ENCODE measurements at regions not wholly inside any gene's neighbourhood (a gene's known extent, or its start where the extent isn't known, plus 50 kb on each side); places are given as distances from the start of the nearest gene placed in this dataset.
"Not testable (repeated sequence)": the region's sequence is repeated elsewhere in the genome, so short reads cannot be mapped to it uniquely, and the experiment has no call there.

GRCh38 chr16:33655756-33656155 lies 196.3 kb downstream of the TP53TG3F start:
- H3K27ac Mint-ChIP-seq (ENCODE audit: low read depth); H3K4me1 Mint-ChIP-seq; DNase-seq (ENCODE audit: low spot score in 2 of 2); H3K27me3 Mint-ChIP-seq; H3K36me3 Mint-ChIP-seq (ENCODE audit: insufficient read depth); H3K9me3 Mint-ChIP-seq; ATAC-seq (replicated peaks; ENCODE audit: extremely low read depth, poor library complexity, severe bottlenecking); H3K4me3 Mint-ChIP-seq: not testable (repeated sequence)

- not testable (repeated sequence) for H3K4me3 Mint-ChIP-seq; H3K36me3 Mint-ChIP-seq (ENCODE audit: insufficient read depth); H3K4me1 Mint-ChIP-seq; H3K9me3 Mint-ChIP-seq; DNase-seq (ENCODE audit: low spot score in 2 of 2); H3K27ac Mint-ChIP-seq (ENCODE audit: low read depth); H3K27me3 Mint-ChIP-seq
- ATAC-seq (replicated peaks; ENCODE audit: extremely low read depth, poor library complexity, severe bottlenecking) = peak; percentile 67
Observed at GRCh38 chr16:33656394-33656793, 197.0 kb downstream of the TP53TG3F start.

- not testable (repeated sequence) for ATAC-seq (replicated peaks; ENCODE audit: extremely low read depth, poor library complexity, severe bottlenecking); H3K36me3 Mint-ChIP-seq (ENCODE audit: insufficient read depth); H3K27me3 Mint-ChIP-seq; H3K4me3 Mint-ChIP-seq; H3K9me3 Mint-ChIP-seq; H3K4me1 Mint-ChIP-seq; DNase-seq (ENCODE audit: low spot score in 2 of 2); H3K27ac Mint-ChIP-seq (ENCODE audit: low read depth)
Observed at GRCh38 chr16:33657717-33658116, 198.3 kb downstream of the TP53TG3F start.

GRCh38 chr16:33680791-33681190 lies 221.4 kb downstream of the TP53TG3F start:
- H3K4me3 Mint-ChIP-seq; H3K36me3 Mint-ChIP-seq (ENCODE audit: insufficient read depth); H3K27ac Mint-ChIP-seq (ENCODE audit: low read depth); H3K27me3 Mint-ChIP-seq; ATAC-seq (replicated peaks; ENCODE audit: extremely low read depth, poor library complexity, severe bottlenecking); H3K4me1 Mint-ChIP-seq; H3K9me3 Mint-ChIP-seq; DNase-seq (ENCODE audit: low spot score in 2 of 2): not testable (repeated sequence)

GRCh38 chr16:33700320-33700719 lies 240.9 kb downstream of the TP53TG3F start:
- H3K27ac Mint-ChIP-seq (ENCODE audit: low read depth); ATAC-seq (replicated peaks; ENCODE audit: extremely low read depth, poor library complexity, severe bottlenecking); H3K4me1 Mint-ChIP-seq; H3K27me3 Mint-ChIP-seq; H3K4me3 Mint-ChIP-seq; DNase-seq (ENCODE audit: low spot score in 2 of 2); H3K36me3 Mint-ChIP-seq (ENCODE audit: insufficient read depth); H3K9me3 Mint-ChIP-seq: not testable (repeated sequence)

- not testable (repeated sequence) for H3K4me1 Mint-ChIP-seq; H3K27me3 Mint-ChIP-seq; DNase-seq (ENCODE audit: low spot score in 2 of 2); H3K27ac Mint-ChIP-seq (ENCODE audit: low read depth); H3K4me3 Mint-ChIP-seq; H3K36me3 Mint-ChIP-seq (ENCODE audit: insufficient read depth); H3K9me3 Mint-ChIP-seq; ATAC-seq (replicated peaks; ENCODE audit: extremely low read depth, poor library complexity, severe bottlenecking)
Observed at GRCh38 chr16:33706845-33707590, 247.6 kb downstream of the TP53TG3F start.

GRCh38 chr16:33707591-33707934 lies 248.2 kb downstream of the TP53TG3F start:
- H3K9me3 Mint-ChIP-seq; H3K36me3 Mint-ChIP-seq (ENCODE audit: insufficient read depth); H3K27me3 Mint-ChIP-seq; H3K27ac Mint-ChIP-seq (ENCODE audit: low read depth); DNase-seq (ENCODE audit: low spot score in 2 of 2); H3K4me1 Mint-ChIP-seq; ATAC-seq (replicated peaks; ENCODE audit: extremely low read depth, poor library complexity, severe bottlenecking); H3K4me3 Mint-ChIP-seq: not testable (repeated sequence)

GRCh38 chr16:33709856-33710695 lies 250.7 kb downstream of the TP53TG3F start:
- H3K9me3 Mint-ChIP-seq; ATAC-seq (replicated peaks; ENCODE audit: extremely low read depth, poor library complexity, severe bottlenecking); H3K4me1 Mint-ChIP-seq; H3K27me3 Mint-ChIP-seq; DNase-seq (ENCODE audit: low spot score in 2 of 2); H3K4me3 Mint-ChIP-seq; H3K27ac Mint-ChIP-seq (ENCODE audit: low read depth); H3K36me3 Mint-ChIP-seq (ENCODE audit: insufficient read depth): not testable (repeated sequence)

GRCh38 chr16:33710696-33711087 lies 251.3 kb downstream of the TP53TG3F start:
- not testable (repeated sequence) for H3K4me3 Mint-ChIP-seq; DNase-seq (ENCODE audit: low spot score in 2 of 2); H3K27me3 Mint-ChIP-seq; ATAC-seq (replicated peaks; ENCODE audit: extremely low read depth, poor library complexity, severe bottlenecking); H3K36me3 Mint-ChIP-seq (ENCODE audit: insufficient read depth); H3K27ac Mint-ChIP-seq (ENCODE audit: low read depth); H3K9me3 Mint-ChIP-seq; H3K4me1 Mint-ChIP-seq

GRCh38 chr16:33711616-33712015 lies 252.2 kb downstream of the TP53TG3F start:
- not testable (repeated sequence) for H3K4me1 Mint-ChIP-seq; H3K9me3 Mint-ChIP-seq; H3K36me3 Mint-ChIP-seq (ENCODE audit: insufficient read depth); H3K4me3 Mint-ChIP-seq; H3K27ac Mint-ChIP-seq (ENCODE audit: low read depth); H3K27me3 Mint-ChIP-seq; ATAC-seq (replicated peaks; ENCODE audit: extremely low read depth, poor library complexity, severe bottlenecking); DNase-seq (ENCODE audit: low spot score in 2 of 2)

GRCh38 chr16:33712308-33712707 lies 252.9 kb downstream of the TP53TG3F start:
- H3K36me3 Mint-ChIP-seq (ENCODE audit: insufficient read depth); ATAC-seq (replicated peaks; ENCODE audit: extremely low read depth, poor library complexity, severe bottlenecking); H3K4me1 Mint-ChIP-seq; H3K9me3 Mint-ChIP-seq; H3K27ac Mint-ChIP-seq (ENCODE audit: low read depth); DNase-seq (ENCODE audit: low spot score in 2 of 2); H3K4me3 Mint-ChIP-seq; H3K27me3 Mint-ChIP-seq: not testable (repeated sequence)

- H3K27ac Mint-ChIP-seq (ENCODE audit: low read depth); H3K9me3 Mint-ChIP-seq; H3K4me3 Mint-ChIP-seq; H3K27me3 Mint-ChIP-seq; ATAC-seq (replicated peaks; ENCODE audit: extremely low read depth, poor library complexity, severe bottlenecking); H3K4me1 Mint-ChIP-seq; H3K36me3 Mint-ChIP-seq (ENCODE audit: insufficient read depth); DNase-seq (ENCODE audit: low spot score in 2 of 2): not testable (repeated sequence)
Observed at GRCh38 chr16:33712851-33713709, 253.7 kb downstream of the TP53TG3F start.

All from central memory CD8-positive, alpha-beta T cell (primary cell).